Caco-2 (cell line): ENCODE measurements at regions not wholly inside any gene's neighbourhood (a gene's known extent, or its start where the extent isn't known, plus 50 kb on each side); places are given as distances from the start of the nearest gene placed in this dataset.
A peak's percentile ranks its signal among the peaks of the same experiment; 100 is the strongest.

Experiments used
- BruUV-seq: library from RNA; stranded (reverse); fragments of 400-500 nt; replicated peaks from 2 replicates; lab custom pipeline; 2021; lab: Mats Ljungman, UMichigan
- CTCF ChIA-PET: fragments of 300-600 bp; sonication (Branson Sonifier 250); formaldehyde crosslinking; loops from one replicate; lab custom pipeline; 2022; ENCODE audit warnings: antibody characterized with exemption; lab: Charles Lee
- POLR2A ChIA-PET: fragments of 300-600 bp; sonication (Branson Sonifier 250); formaldehyde crosslinking; loops from one replicate; lab custom pipeline; 2022; ENCODE audit warnings: antibody characterized with exemption; lab: Charles Lee
- DNase-seq, 2 experiments: peaks; one replicate each; pipeline versions ENCODE4 v3.0.0 to v3.0.0-alpha.2; 2020 to 2022
- H3K27me3 ChIP-seq: replicated peaks from 2 replicates; pipeline ENCODE4 v1.6.0; 2011; ENCODE audit warnings: low read length; ENCODE audit not compliant: control insufficient read depth, insufficient read depth
- H3K36me3 ChIP-seq: 2 replicates; pipeline ENCODE4 v1.5.1; 2011; ENCODE audit warnings: low read length; ENCODE audit not compliant: control insufficient read depth, insufficient read depth
- H3K4me1 ChIP-seq: fragments of 250-450 bp; sonication (Bioruptor Pico); 2 replicates; pipeline ENCODE4 v1.5.1; 2020; ENCODE audit warnings: mild to moderate bottlenecking
- H3K4me3 ChIP-seq: 2 replicates; pipeline ENCODE4 v1.5.1; 2011; ENCODE audit warnings: low read depth, mild to moderate bottlenecking, control low read depth, low read length
- H3K9me3 ChIP-seq: fragments of 250-450 bp; sonication (Bioruptor Pico); 2 replicates; pipeline ENCODE4 v1.5.1; 2020; ENCODE audit warnings: mild to moderate bottlenecking, moderate library complexity
- H3K27ac Mint-ChIP-seq: one replicate; pipeline ENCODE4 v1.8.0; 2022; ENCODE audit warnings: mixed read lengths; ENCODE audit not compliant: unreplicated experiment
- H3K27me3 Mint-ChIP-seq: one replicate; pipeline ENCODE4 v1.8.0; 2022; ENCODE audit warnings: mixed read lengths; ENCODE audit not compliant: insufficient read depth, unreplicated experiment
- H3K36me3 Mint-ChIP-seq: one replicate; pipeline ENCODE4 v1.8.0; 2022; ENCODE audit warnings: mild to moderate bottlenecking, mixed read lengths; ENCODE audit not compliant: insufficient read depth, unreplicated experiment
- H3K4me1 Mint-ChIP-seq: one replicate; pipeline ENCODE4 v1.8.0; 2022; ENCODE audit warnings: low read depth, mixed read lengths; ENCODE audit not compliant: unreplicated experiment
- H3K4me3 Mint-ChIP-seq: one replicate; pipeline ENCODE4 v1.8.0; 2022; ENCODE audit warnings: mild to moderate bottlenecking, moderate library complexity, mixed read lengths; ENCODE audit not compliant: unreplicated experiment
- H3K9me3 Mint-ChIP-seq: one replicate; pipeline ENCODE4 v1.8.0; 2022; ENCODE audit warnings: mixed read lengths; ENCODE audit not compliant: unreplicated experiment
- CTCF ChIP-seq, 2 experiments: fragments of 200-600 bp in 1 of 2; IDR thresholded peaks; 1 replicate in 1 of 2; 2 replicates in 1 of 2; pipeline versions ENCODE4 v1.5.1 to v1.8.0; 2011 to 2022; ENCODE audit warnings: antibody characterized with exemption in 1 of 2, control low read depth in 1 of 2, inconsistent platforms in 1 of 2, low read depth in 1 of 2, low read length in 1 of 2, mild to moderate bottlenecking in 1 of 2, moderate library complexity in 1 of 2; ENCODE audit not compliant: insufficient read depth in 1 of 2, severe bottlenecking in 1 of 2, unreplicated experiment in 1 of 2
- intact Hi-C: fragments of 100-400 bp; cut with micrococcal nuclease; formaldehyde crosslinking; loops from one replicate; pipeline ENCODE4 v1.10.0; 2022; ENCODE audit not compliant: unreplicated experiment

- POLR2A ChIA-PET, result no interaction called here
- Histone ChIP-seq H3K4me1 (no peaks in the 10 kb centered on the region), H3K36me3 (no peaks in the 10 kb centered on the region), H3K27me3 (no peaks in the 10 kb centered on the region), H3K9me3 (no peaks in the 10 kb centered on the region), H3K4me3 (no peak overlapping the region)
- intact Hi-C loops, result no loop called here
- no peak overlapping the region for H3K4me3 Mint-ChIP-seq
- no peaks in the 10 kb centered on the region for H3K27me3 Mint-ChIP-seq
- no peaks in the 10 kb centered on the region for H3K4me1 Mint-ChIP-seq
- H3K9me3 Mint-ChIP-seq, result no peaks in the 10 kb centered on the region
- CTCF ChIA-PET, result no interaction called here
- DNase-seq, result no peak
- TF ChIP-seq CTCF (IDR thresholded peaks at IDR 0.05; ENCODE audit: insufficient read depth in 1 of 2, low read depth in 1 of 2, low read length in 1 of 2, severe bottlenecking in 1 of 2, unreplicated experiment in 1 of 2), result no peak
- H3K36me3 Mint-ChIP-seq, result no peaks in the 10 kb centered on the region
- no peak overlapping the region for H3K27ac Mint-ChIP-seq
- no TSS peak for BruUV-seq
Observed at GRCh38 chr13:70630247-70630646, 522.0 kb upstream of the KLHL1 start.

GRCh38 chr13:70623239-70623638 is 515.0 kb upstream of the KLHL1 start:
- Histone ChIP-seq H3K36me3 (no peaks in the 10 kb centered on the region), H3K4me1 (no peaks in the 10 kb centered on the region), H3K4me3 (no peak overlapping the region), H3K9me3 (no peaks in the 10 kb centered on the region), H3K27me3 (no peaks in the 10 kb centered on the region)
- Mint-ChIP-seq H3K27me3 (no peaks in the 10 kb centered on the region), H3K36me3 (no peaks in the 10 kb centered on the region), H3K27ac (no peak overlapping the region), H3K4me3 (no peak overlapping the region), H3K4me1 (no peaks in the 10 kb centered on the region), H3K9me3 (no peaks in the 10 kb centered on the region)
- POLR2A ChIA-PET, result no interaction called here
- CTCF ChIA-PET, result no interaction called here
- intact Hi-C loops, result loop anchor here (2.0 to 5.0 kb wide), 3 partner anchors 220 to 596 kb away; no protein-coding TSS in a partner anchor
- DNase-seq, result no peak
- TF ChIP-seq CTCF (IDR thresholded peaks at IDR 0.05; ENCODE audit: insufficient read depth in 1 of 2, low read depth in 1 of 2, low read length in 1 of 2, severe bottlenecking in 1 of 2, unreplicated experiment in 1 of 2), result peak; percentile 28 to 32
- BruUV-seq, result no TSS peak

- Mint-ChIP-seq H3K27me3 (peaks cover 2% of the 10 kb centered on the region), H3K27ac (no peak overlapping the region), H3K9me3 (no peaks in the 10 kb centered on the region), H3K36me3 (no peaks in the 10 kb centered on the region), H3K4me1 (no peaks in the 10 kb centered on the region), H3K4me3 (no peak overlapping the region)
- no peak for TF ChIP-seq CTCF (IDR thresholded peaks at IDR 0.05; ENCODE audit: insufficient read depth in 1 of 2, low read depth in 1 of 2, low read length in 1 of 2, severe bottlenecking in 1 of 2, unreplicated experiment in 1 of 2)
- Histone ChIP-seq H3K9me3 (no peaks in the 10 kb centered on the region), H3K36me3 (no peaks in the 10 kb centered on the region), H3K4me3 (no peak overlapping the region), H3K4me1 (no peaks in the 10 kb centered on the region), H3K27me3 (no peaks in the 10 kb centered on the region)
- DNase-seq, result no peak
- no TSS peak for BruUV-seq
- ChIA-PET CTCF (interaction anchor here (0.6 kb wide), 1 partner anchor 719 kb away, joined by 5 read pairs; no protein-coding TSS in a partner anchor), POLR2A (no interaction called here)
- intact Hi-C loops, result loop anchor here (2.0 to 5.0 kb wide), 3 partner anchors 220 to 596 kb away; no protein-coding TSS in a partner anchor
Observed at GRCh38 chr13:70622796-70623195, 514.5 kb upstream of the KLHL1 start.
